Fibroblast of the aortic adventitia (primary cell): ENCODE measurements at regions not wholly inside any gene's neighbourhood (a gene's known extent, or its start where the extent isn't known, plus 50 kb on each side); places are given as distances from the start of the nearest gene placed in this dataset.

Experiments used
- DNase-seq: peaks from one replicate; pipeline ENCODE4 v3.0.0-alpha.2; 2010; ENCODE audit warnings: low read depth
- H3K4me3 ChIP-seq: 2 replicates; pipeline ENCODE4 v1.5.1; 2011; ENCODE audit warnings: low read depth, mild to moderate bottlenecking, control low read depth, low read length, moderate library complexity
- CTCF ChIP-seq: IDR thresholded peaks from 2 replicates; pipeline ENCODE4 v1.5.1; 2011; ENCODE audit warnings: mild to moderate bottlenecking, low read length, control low read depth, inconsistent platforms; ENCODE audit not compliant: insufficient read depth

- TF ChIP-seq CTCF, result no peak
- no peak for DNase-seq
- no peak overlapping the region for H3K4me3 ChIP-seq
Measured at GRCh38 chr22:27655582-27656185, 145.9 kb downstream of the MN1 start.

GRCh38 chr22:27656970-27657369, 144.6 kb downstream of the MN1 start:
- no peak overlapping the region for H3K4me3 ChIP-seq
- no peak for DNase-seq
- no peak for TF ChIP-seq CTCF

- no peak overlapping the region for H3K4me3 ChIP-seq
- no peak for DNase-seq
- no peak for TF ChIP-seq CTCF
Measured at GRCh38 chr22:27660306-27660705, 141.2 kb downstream of the MN1 start.

- TF ChIP-seq CTCF, result no peak
- H3K4me3 ChIP-seq, result no peak overlapping the region
- DNase-seq, result peak; percentile 66
Measured at GRCh38 chr22:27662359-27663301, 138.9 kb downstream of the MN1 start.

GRCh38 chr22:27663812-27664211, 137.7 kb downstream of the MN1 start:
- no peak overlapping the region for H3K4me3 ChIP-seq
- TF ChIP-seq CTCF, result no peak
- peak; percentile 34 for DNase-seq

- H3K4me3 ChIP-seq, result no peak overlapping the region
- no peak for DNase-seq
- TF ChIP-seq CTCF, result no peak
Measured at GRCh38 chr22:27666272-27666997, 135.1 kb downstream of the MN1 start.
